Coronary artery (tissue), 2 donors: ENCODE measurements at regions not wholly inside any gene's neighbourhood (a gene's known extent, or its start where the extent isn't known, plus 50 kb on each side); places are given as distances from the start of the nearest gene placed in this dataset.

Experiments used
- DNase-seq: peaks from one replicate; pipeline ENCODE4 v3.0.0-alpha.2; 2017; ENCODE audit warnings: low spot score
- H3K27ac ChIP-seq, 2 donors: fragments of 200-600 bp; sonication (generic); one replicate each; pipeline ENCODE4 v1.5.1; 2016 to 2019
- H3K4me3 ChIP-seq: fragments of 200-600 bp; sonication (generic); 2 replicates; pipeline ENCODE4 v1.5.1; 2016; ENCODE audit warnings: mild to moderate bottlenecking, moderate library complexity
- TF ChIP-seq, protein P1 (sequence below): fragments of 200-600 bp; sonication (generic); IDR thresholded peaks from one replicate; pipeline ENCODE4 v1.5.1; 2019; ENCODE audit warnings: antibody characterized with exemption

DNA sequence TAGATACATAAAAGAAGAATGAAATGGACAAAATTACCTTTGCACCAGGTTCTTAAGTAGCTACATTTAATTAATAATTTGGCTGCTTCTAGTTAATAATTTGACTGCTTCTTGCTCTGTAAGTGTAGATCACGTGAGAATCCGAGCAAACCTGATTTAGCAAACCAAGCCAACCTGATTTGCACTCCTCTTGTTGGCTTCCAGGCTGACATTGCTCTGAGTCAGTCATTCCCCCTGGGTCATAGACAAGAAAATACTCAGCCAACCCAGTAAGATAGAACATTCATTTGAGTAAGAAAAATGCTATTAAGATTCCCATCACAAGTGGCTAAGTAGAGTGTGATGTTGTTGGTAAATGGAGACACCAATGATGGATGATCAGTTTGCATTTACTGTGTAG is 304.1 kb downstream of the C11orf87 start:
- Histone ChIP-seq H3K4me3 (no peak overlapping the region), H3K27ac (no peak overlapping the region)
- TF ChIP-seq, protein P1, sequence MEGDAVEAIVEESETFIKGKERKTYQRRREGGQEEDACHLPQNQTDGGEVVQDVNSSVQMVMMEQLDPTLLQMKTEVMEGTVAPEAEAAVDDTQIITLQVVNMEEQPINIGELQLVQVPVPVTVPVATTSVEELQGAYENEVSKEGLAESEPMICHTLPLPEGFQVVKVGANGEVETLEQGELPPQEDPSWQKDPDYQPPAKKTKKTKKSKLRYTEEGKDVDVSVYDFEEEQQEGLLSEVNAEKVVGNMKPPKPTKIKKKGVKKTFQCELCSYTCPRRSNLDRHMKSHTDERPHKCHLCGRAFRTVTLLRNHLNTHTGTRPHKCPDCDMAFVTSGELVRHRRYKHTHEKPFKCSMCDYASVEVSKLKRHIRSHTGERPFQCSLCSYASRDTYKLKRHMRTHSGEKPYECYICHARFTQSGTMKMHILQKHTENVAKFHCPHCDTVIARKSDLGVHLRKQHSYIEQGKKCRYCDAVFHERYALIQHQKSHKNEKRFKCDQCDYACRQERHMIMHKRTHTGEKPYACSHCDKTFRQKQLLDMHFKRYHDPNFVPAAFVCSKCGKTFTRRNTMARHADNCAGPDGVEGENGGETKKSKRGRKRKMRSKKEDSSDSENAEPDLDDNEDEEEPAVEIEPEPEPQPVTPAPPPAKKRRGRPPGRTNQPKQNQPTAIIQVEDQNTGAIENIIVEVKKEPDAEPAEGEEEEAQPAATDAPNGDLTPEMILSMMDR, result no peak
- DNase-seq, result no peak

DNA sequence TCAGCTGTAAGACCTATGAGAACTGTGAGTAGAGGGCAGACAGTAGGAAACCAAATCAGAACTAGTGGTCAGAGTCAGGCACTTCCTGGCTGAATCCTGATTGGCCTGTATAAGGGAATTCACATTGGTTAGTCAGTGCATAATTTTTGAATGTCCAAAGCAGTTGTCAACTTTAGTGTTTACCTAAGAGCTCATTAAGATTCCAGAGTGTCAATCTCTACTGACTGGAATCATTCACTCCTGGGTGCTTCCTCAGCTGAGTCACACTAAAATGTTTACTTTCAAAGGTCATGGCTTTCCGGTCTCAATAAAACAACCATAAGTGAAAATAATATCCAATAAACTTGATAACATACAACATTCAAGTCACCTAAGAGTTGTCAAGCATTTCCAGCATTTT is 306.1 kb downstream of the C11orf87 start:
- TF ChIP-seq, protein P1, result no peak
- no peak overlapping the region for H3K27ac ChIP-seq
- no peak overlapping the region for H3K4me3 ChIP-seq
- no peak for DNase-seq

DNA sequence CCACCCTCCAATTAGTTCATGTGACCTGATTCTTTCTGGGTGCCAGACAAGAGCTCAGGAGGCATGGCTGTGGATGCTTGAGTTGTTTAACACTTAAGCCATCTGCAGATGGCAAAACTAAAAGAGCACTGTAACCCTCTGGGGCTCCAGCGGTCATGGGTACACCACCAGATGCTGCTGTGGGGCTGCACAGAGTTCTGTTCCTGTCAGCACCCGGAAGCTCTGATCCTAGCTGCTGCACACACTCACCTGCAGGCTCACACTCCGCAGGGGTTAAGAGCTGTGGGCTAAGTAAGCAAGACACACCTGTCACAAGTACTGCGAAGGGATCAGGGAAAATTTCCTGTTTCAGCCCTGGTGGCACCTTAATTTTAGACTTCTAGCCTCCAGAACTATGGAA is 307.8 kb downstream of the C11orf87 start:
- DNase-seq, result no peak
- Histone ChIP-seq H3K27ac (no peak overlapping the region), H3K4me3 (no peak overlapping the region)
- TF ChIP-seq, protein P1, result no peak

DNA sequence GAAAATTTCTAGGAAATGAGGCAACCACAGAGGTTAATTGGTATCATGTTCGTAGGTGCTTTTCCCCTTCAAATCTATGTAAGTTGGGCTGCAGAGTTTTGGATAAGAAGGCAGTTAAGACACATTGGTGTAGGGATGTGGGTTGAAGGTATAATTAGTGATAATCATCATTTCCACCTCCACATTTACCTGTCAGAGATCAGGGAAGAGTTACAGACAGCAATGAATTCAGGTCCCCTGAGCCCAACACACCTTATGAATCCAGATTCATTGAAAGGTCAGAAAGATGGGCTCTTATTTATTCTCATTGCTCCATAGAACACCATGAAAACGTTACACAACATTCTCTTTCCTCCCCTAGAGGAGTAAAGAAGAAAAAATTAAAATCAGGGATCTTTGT is 308.7 kb downstream of the C11orf87 start:
- TF ChIP-seq, protein P1, result no peak
- Histone ChIP-seq H3K27ac (no peak overlapping the region), H3K4me3 (no peak overlapping the region)
- DNase-seq, result no peak

DNA sequence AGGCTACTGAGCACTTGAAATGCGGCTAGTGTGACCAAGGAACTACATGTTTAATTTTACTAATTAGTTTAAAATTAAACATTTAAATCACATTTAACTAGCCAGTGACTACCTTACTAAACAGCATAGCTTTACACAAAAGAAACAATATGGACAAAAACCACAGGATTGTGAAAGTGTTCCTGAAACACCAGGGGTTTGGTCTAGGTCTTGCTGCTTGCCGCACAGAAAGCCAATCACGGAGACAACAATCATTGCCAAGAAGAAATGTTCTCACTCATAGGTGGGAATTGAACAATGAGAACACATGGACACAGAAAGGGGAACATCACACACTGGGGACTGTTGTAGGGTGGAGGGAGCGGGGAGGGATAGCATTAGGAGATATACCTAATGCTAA is 309.5 kb downstream of the C11orf87 start:
- Histone ChIP-seq H3K27ac (no peak overlapping the region), H3K4me3 (no peak overlapping the region)
- DNase-seq, result no peak
- TF ChIP-seq, protein P1, result no peak

DNA sequence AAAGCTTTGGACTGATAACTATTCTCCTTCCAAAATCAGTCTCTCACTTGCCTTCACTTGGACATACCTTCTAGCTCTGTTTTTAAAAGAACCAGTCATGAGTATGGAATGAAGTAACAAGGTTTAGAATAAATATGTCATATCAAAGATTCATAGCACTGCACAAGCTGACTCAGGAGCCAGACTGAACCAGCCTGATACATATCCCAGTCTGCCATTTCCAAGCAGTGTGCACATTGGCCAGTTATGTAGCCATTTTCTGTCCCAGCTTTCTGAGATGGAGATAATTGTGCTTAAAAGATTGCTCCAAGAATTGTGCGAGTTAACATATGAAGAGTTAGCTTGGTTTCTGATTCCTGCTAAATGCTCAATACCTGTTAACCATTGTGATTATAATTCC is 311.3 kb downstream of the C11orf87 start:
- no peak for DNase-seq

DNA sequence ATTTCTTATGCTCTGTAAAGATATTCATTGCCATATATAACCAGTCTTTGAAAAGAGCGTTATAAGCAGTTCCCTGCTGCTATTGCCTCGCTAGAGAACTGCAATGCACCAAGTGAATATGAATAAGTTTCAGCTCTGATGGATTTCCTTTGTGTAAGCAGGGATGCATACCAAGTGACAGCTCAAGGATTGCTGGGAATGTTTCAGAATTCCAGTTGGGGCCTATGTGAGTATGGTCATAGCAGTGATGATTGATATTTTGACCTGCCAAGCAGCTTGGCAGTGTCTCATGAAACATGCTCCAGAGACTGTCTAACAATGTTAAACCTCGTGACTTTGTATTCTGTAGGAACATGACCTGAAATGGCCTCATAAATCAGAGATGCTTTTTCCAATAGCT is 312.6 kb downstream of the C11orf87 start:
- no peak overlapping the region for H3K27ac ChIP-seq
- TF ChIP-seq, protein P1, result no peak
- no peak overlapping the region for H3K4me3 ChIP-seq
- DNase-seq, result no peak

More for the DNA sequence above, 311.3 kb downstream of the C11orf87 start:
- TF ChIP-seq, protein P1, result no peak
- H3K27ac ChIP-seq, result no peak overlapping the region
- H3K4me3 ChIP-seq, result no peak overlapping the region
